B cell (primary cell): ENCODE measurements at regions not wholly inside any gene's neighbourhood (a gene's known extent, or its start where the extent isn't known, plus 50 kb on each side); places are given as distances from the start of the nearest gene placed in this dataset.

ENCODE experiments used
- ATAC-seq: fragments of 200-7000 bp; cut with Tn5 transposase; one replicate; pipeline ENCODE4 v1.10.0; 2021; ENCODE audit warnings: low read depth, mild to moderate bottlenecking, moderate number of reproducible peaks, moderate library complexity
- CTCF ChIA-PET: fragments of 350-600 bp; sonication (Branson Sonifier 250); formaldehyde crosslinking; loops from one replicate; lab custom pipeline; 2021; ENCODE audit warnings: antibody characterized with exemption, inconsistent platforms; lab: Charles Lee
- POLR2A ChIA-PET: fragments of 350-600 bp; sonication (Branson Sonifier 250); formaldehyde crosslinking; loops from one replicate; lab custom pipeline; 2021; ENCODE audit warnings: antibody characterized with exemption; lab: Charles Lee
- DNase-seq: peaks from one replicate; pipeline ENCODE4 v3.0.0; 2013
- H2AFZ ChIP-seq: 2 replicates; pipeline ENCODE4 v1.6.1; 2012; ENCODE audit warnings: mild to moderate bottlenecking, low read depth, low read length; ENCODE audit not compliant: insufficient read depth, poor library complexity, severe bottlenecking
- H3K27ac ChIP-seq, 2 donors: 1 replicate in 1 of 2; 2 replicates in 1 of 2; pipeline ENCODE4 v1.5.1; 2012 to 2013; ENCODE audit warnings: low read length in 2 of 2, mild to moderate bottlenecking in 2 of 2, moderate library complexity in 1 of 2
- H3K27me3 ChIP-seq, 4 experiments: fragments of 200-600 bp in 1 of 4; sonication (generic) in 1 of 4; replicated peaks in 1 of 4; 1 replicate in 2 of 4; 2 replicates in 2 of 4; pipeline versions ENCODE4 v1.6.1 to v1.7.0; 2013 to 2016; ENCODE audit warnings: low read length in 3 of 4, mild to moderate bottlenecking in 2 of 4, mixed read lengths in 1 of 4, moderate library complexity in 1 of 4; ENCODE audit not compliant: insufficient read depth in 4 of 4, control insufficient read depth in 3 of 4; ENCODE audit errors: control extremely low read depth in 1 of 4
- H3K36me3 ChIP-seq, 2 experiments: replicated peaks in 1 of 2; 1 replicate in 1 of 2; 2 replicates in 1 of 2; pipeline versions ENCODE4 v1.6.1 to v1.7.1; 2013; ENCODE audit warnings: low read length in 1 of 2; ENCODE audit not compliant: insufficient read depth in 2 of 2, control insufficient read depth in 1 of 2; ENCODE audit errors: control extremely low read depth in 1 of 2, extremely low read depth in 1 of 2
- H3K4me1 ChIP-seq, 2 donors: fragments of 200-600 bp in 1 of 2; sonication (generic) in 1 of 2; 1 replicate in 1 of 2; 2 replicates in 1 of 2; pipeline versions ENCODE4 v1.5.1 to v1.6.1; 2013 to 2017; ENCODE audit warnings: low read length in 2 of 2; ENCODE audit not compliant: control insufficient read depth in 2 of 2, insufficient read depth in 2 of 2
- H3K4me2 ChIP-seq: replicated peaks from 2 replicates; pipeline ENCODE3; 2012; ENCODE audit warnings: mild to moderate bottlenecking, low read depth, low read length; ENCODE audit not compliant: poor library complexity, severe bottlenecking
- H3K4me3 ChIP-seq, 5 experiments: fragments of 200-600 bp in 1 of 5; sonication (generic) in 1 of 5; 1 replicate in 3 of 5; 2 replicates in 2 of 5; pipeline versions ENCODE4 v1.5.1 to v1.7.0; 2011 to 2016; ENCODE audit warnings: low read length in 4 of 5, mild to moderate bottlenecking in 4 of 5, low read depth in 2 of 5, control low read depth in 1 of 5, moderate library complexity in 1 of 5; ENCODE audit not compliant: insufficient read depth in 1 of 5; ENCODE audit errors: control extremely low read depth in 1 of 5, extremely low read depth in 1 of 5
- H3K79me2 ChIP-seq: fragments of 200-600 bp; sonication (generic); one replicate; pipeline ENCODE4 v1.6.0; 2016; ENCODE audit warnings: low read length; ENCODE audit not compliant: control insufficient read depth, insufficient read depth
- H3K9ac ChIP-seq: fragments of 200-600 bp; sonication (generic); 2 replicates; pipeline ENCODE4 v1.6.1; 2017; ENCODE audit warnings: mild to moderate bottlenecking, low read length, moderate library complexity
- H3K9me3 ChIP-seq, 3 donors: one replicate each; pipeline versions ENCODE4 v1.6.1 to v1.7.1; 2013; ENCODE audit warnings: low read length in 2 of 3; ENCODE audit not compliant: control insufficient read depth in 2 of 3, insufficient read depth in 1 of 3; ENCODE audit errors: control extremely low read depth in 1 of 3
- H4K20me1 ChIP-seq: 2 replicates; pipeline ENCODE4 v1.6.0; 2012; ENCODE audit warnings: mild to moderate bottlenecking, low read length; ENCODE audit not compliant: insufficient read depth, control insufficient read depth, poor library complexity, severe bottlenecking
- H3K27ac Mint-ChIP-seq: one replicate; pipeline ENCODE4 v1.8.0; 2021; ENCODE audit warnings: mixed read lengths
- H3K27me3 Mint-ChIP-seq: one replicate; pipeline ENCODE4 v1.8.0; 2021; ENCODE audit warnings: mixed read lengths
- H3K4me1 Mint-ChIP-seq: one replicate; pipeline ENCODE4 v1.8.0; 2021; ENCODE audit warnings: mixed read lengths
- H3K4me3 Mint-ChIP-seq: one replicate; pipeline ENCODE4 v1.8.0; 2021; ENCODE audit warnings: mixed read lengths
- H3K9me3 Mint-ChIP-seq: one replicate; pipeline ENCODE4 v1.8.0; 2022; ENCODE audit warnings: mixed read lengths; ENCODE audit not compliant: insufficient read depth
- EZH2 ChIP-seq: IDR thresholded peaks from 2 replicates; pipeline ENCODE4 v1.6.1; 2012; ENCODE audit warnings: borderline replicate concordance, low read depth, mild to moderate bottlenecking, moderate library complexity, low read length; ENCODE audit not compliant: insufficient read depth, poor library complexity, severe bottlenecking
- WGBS: methylation state at CpG from one replicate; pipeline ENCODE4 v1.1.5; 2013; ENCODE audit warnings: missing lambda C conversion rate; ENCODE audit not compliant: insufficient coverage; 5-methylcytosine and 5-hydroxymethylcytosine counted together
- intact Hi-C: fragments of 100-400 bp; cut with micrococcal nuclease; formaldehyde crosslinking; loops from one replicate; pipeline ENCODE4 v1.10.0; 2022
- TF ChIP-seq, protein P1 (sequence below): fragments of 200-600 bp; IDR thresholded peaks from one replicate; pipeline ENCODE4 v1.8.0; 2022; ENCODE audit warnings: antibody characterized with exemption, mild to moderate bottlenecking

DNA sequence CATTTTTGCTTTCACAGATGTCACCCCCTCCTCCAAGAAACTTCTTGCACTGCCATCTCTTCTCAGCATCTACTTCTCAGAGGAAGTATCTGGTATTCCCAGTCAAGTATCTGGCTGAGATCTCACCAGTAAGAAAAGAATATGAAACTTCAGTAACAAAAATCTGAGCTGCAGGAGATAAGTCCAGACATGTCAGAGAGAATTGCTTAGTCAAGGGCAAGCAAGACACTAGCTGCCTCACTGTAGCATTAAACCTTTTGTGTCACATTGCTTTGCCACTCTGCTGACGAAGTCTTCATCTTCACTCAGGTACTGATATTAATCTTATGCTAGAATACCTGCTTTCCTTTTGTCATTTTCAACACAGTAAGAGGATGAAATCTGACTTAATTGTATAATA lies 70.6 kb upstream of the ZC3H12C start:
- no peak overlapping the region for H3K27ac ChIP-seq
- no peaks in the 10 kb centered on the region for H4K20me1 ChIP-seq
- ChIA-PET POLR2A (no interaction called here), CTCF (no interaction called here)
- no peaks in the 10 kb centered on the region for H3K36me3 ChIP-seq
- WGBS, result no CpG with 5 or more reads among the region's 1 CpG
- no peak overlapping the region for H3K4me2 ChIP-seq
- H2AFZ ChIP-seq, result no peak overlapping the region
- peaks cover 13% of the 10 kb centered on the region for H3K4me1 Mint-ChIP-seq
- H3K9ac ChIP-seq, result no peak overlapping the region
- H3K9me3 Mint-ChIP-seq, result peaks cover 7% of the 10 kb centered on the region
- H3K4me3 ChIP-seq, result no peak overlapping the region
- no peak for DNase-seq
- peaks cover 47% of the 10 kb centered on the region for H3K27me3 Mint-ChIP-seq
- peaks cover 11 to 12% of the 10 kb centered on the region in 2 donors for H3K4me1 ChIP-seq
- TF ChIP-seq, protein P1, sequence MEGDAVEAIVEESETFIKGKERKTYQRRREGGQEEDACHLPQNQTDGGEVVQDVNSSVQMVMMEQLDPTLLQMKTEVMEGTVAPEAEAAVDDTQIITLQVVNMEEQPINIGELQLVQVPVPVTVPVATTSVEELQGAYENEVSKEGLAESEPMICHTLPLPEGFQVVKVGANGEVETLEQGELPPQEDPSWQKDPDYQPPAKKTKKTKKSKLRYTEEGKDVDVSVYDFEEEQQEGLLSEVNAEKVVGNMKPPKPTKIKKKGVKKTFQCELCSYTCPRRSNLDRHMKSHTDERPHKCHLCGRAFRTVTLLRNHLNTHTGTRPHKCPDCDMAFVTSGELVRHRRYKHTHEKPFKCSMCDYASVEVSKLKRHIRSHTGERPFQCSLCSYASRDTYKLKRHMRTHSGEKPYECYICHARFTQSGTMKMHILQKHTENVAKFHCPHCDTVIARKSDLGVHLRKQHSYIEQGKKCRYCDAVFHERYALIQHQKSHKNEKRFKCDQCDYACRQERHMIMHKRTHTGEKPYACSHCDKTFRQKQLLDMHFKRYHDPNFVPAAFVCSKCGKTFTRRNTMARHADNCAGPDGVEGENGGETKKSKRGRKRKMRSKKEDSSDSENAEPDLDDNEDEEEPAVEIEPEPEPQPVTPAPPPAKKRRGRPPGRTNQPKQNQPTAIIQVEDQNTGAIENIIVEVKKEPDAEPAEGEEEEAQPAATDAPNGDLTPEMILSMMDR, result no peak
- no peak for TF ChIP-seq EZH2
- intact Hi-C loops, result no loop called here
- peaks cover 4 to 20% (median 13%) of the 10 kb centered on the region in 3 donors for H3K9me3 ChIP-seq
- ATAC-seq, result no peak
- no peak overlapping the region for H3K4me3 Mint-ChIP-seq
- peaks cover 0 to 45% (median 39%) of the 10 kb centered on the region in 4 experiments for H3K27me3 ChIP-seq
- peak overlapping the region; percentile 26 for H3K27ac Mint-ChIP-seq
- H3K79me2 ChIP-seq, result no peaks in the 10 kb centered on the region

DNA sequence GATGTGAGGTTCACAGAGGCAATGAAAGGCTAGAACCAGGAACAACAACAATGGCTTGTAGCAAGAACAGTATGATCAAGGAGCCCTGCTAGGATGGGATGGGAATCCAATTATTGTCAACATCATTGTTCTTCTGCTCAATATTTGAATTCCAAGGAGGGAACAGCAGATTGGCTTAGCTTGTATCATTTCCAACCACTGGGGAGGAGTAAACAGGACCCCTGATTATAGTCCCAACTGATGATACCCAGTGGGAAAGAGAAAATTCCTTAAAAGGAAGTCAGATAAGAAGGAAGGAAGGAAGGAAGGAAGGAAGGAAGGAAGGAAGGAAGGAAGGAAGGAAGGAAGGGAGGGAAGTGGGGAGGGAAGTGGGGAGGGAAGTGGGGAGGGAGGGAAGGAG lies 69.5 kb upstream of the ZC3H12C start:
- no peaks in the 10 kb centered on the region for H3K36me3 ChIP-seq
- no peaks in the 10 kb centered on the region for H4K20me1 ChIP-seq
- no peak overlapping the region for H3K9ac ChIP-seq
- Mint-ChIP-seq H3K4me3 (no peak overlapping the region), H3K27ac (no peak overlapping the region), H3K9me3 (peaks cover 8% of the 10 kb centered on the region), H3K4me1 (peaks cover 21% of the 10 kb centered on the region), H3K27me3 (peaks cover 41% of the 10 kb centered on the region)
- no peak overlapping the region for H3K4me2 ChIP-seq
- ChIA-PET POLR2A (no interaction called here), CTCF (no interaction called here)
- no peak overlapping the region for H2AFZ ChIP-seq
- H3K9me3 ChIP-seq, result peaks cover 10 to 31% (median 16%) of the 10 kb centered on the region in 3 donors
- intact Hi-C loops, result no loop called here
- no peaks in the 10 kb centered on the region for H3K79me2 ChIP-seq
- H3K4me3 ChIP-seq, result no peak overlapping the region
- TF ChIP-seq EZH2, result no peak
- TF ChIP-seq, protein P1, result no peak
- peaks cover 0 to 45% (median 37%) of the 10 kb centered on the region in 4 experiments for H3K27me3 ChIP-seq
- peaks cover 21 to 22% of the 10 kb centered on the region in 2 donors for H3K4me1 ChIP-seq
- ATAC-seq (no peak), DNase-seq (no peak)
- H3K27ac ChIP-seq, result no peak overlapping the region
